HepG2 (cell line): ENCODE measurements at regions not wholly inside any gene's neighbourhood (a gene's known extent, or its start where the extent isn't known, plus 50 kb on each side); places are given as distances from the start of the nearest gene placed in this dataset.

ENCODE experiments used
- AGO2 ChIP-seq: fragments of 200-400 bp; formaldehyde crosslinking; optimal IDR thresholded peaks from 2 replicates; pipeline ENCODE3; 2017; ENCODE audit warnings: mild to moderate bottlenecking, low read depth, low read length, moderate library complexity
- CREB1 ChIP-seq, 2 experiments: fragments of 450-650 bp in 1 of 2; IDR thresholded peaks; 2 replicates each; pipeline ENCODE4 v1.6.1; 2016 to 2017; ENCODE audit warnings: control low read depth in 1 of 2, mild to moderate bottlenecking in 1 of 2, missing compliant biosample characterization in 1 of 2, missing genetic modification characterization in 1 of 2
- CTCF ChIP-seq: sonication (generic); formaldehyde crosslinking; IDR thresholded peaks from 2 replicates; pipeline ENCODE4 v1.5.0; 2020; ENCODE audit warnings: mild to moderate bottlenecking, missing genetic modification reagents, moderate library complexity
- GATAD2A ChIP-seq: IDR thresholded peaks from 2 replicates; pipeline ENCODE4 v1.6.1; 2016
- IRF1 ChIP-seq: sonication (generic); formaldehyde crosslinking; IDR thresholded peaks from 2 replicates; pipeline ENCODE4 v1.4.0; 2020; ENCODE audit warnings: low read depth, mild to moderate bottlenecking, missing genetic modification reagents
- SAP130 ChIP-seq: IDR thresholded peaks from 2 replicates; pipeline ENCODE4 v1.6.1; 2016; ENCODE audit warnings: low read depth
- SOX13 ChIP-seq, 3 experiments: fragments of 450-650 bp in 1 of 3; sonication (generic) in 1 of 3; formaldehyde crosslinking in 1 of 3; IDR thresholded peaks in 2 of 3; conservative IDR thresholded peaks in 1 of 3; 2 replicates each; pipeline versions ENCODE4 v1.5.0 to v1.6.1; 2016 to 2020; ENCODE audit warnings: antibody characterized with exemption in 1 of 3, mild to moderate bottlenecking in 1 of 3, missing compliant biosample characterization in 1 of 3, missing genetic modification reagents in 1 of 3, moderate library complexity in 1 of 3
- SOX6 ChIP-seq, 2 experiments: fragments of 450-650 bp in 1 of 2; sonication (generic) in 1 of 2; formaldehyde crosslinking in 1 of 2; IDR thresholded peaks; 2 replicates each; pipeline versions ENCODE4 v1.4.0 to v1.6.1; 2017 to 2020; ENCODE audit warnings: antibody characterized with exemption in 1 of 2, mild to moderate bottlenecking in 1 of 2, missing genetic modification reagents in 1 of 2
- ZNF746 ChIP-seq: sonication (generic); formaldehyde crosslinking; IDR thresholded peaks from 2 replicates; pipeline ENCODE4 v1.8.0; 2022; ENCODE audit warnings: mild to moderate bottlenecking, missing genetic modification reagents
- ZNF747 ChIP-seq: sonication (generic); formaldehyde crosslinking; IDR thresholded peaks from 2 replicates; pipeline ENCODE4 v1.8.1; 2023; ENCODE audit warnings: missing genetic modification reagents, mild to moderate bottlenecking, borderline replicate concordance
- TF ChIP-seq, protein P1 (sequence below): sonication (generic); formaldehyde crosslinking; IDR thresholded peaks from 2 replicates; pipeline ENCODE4 v1.4.0; 2020; ENCODE audit warnings: missing genetic modification reagents

- TF ChIP-seq, protein P1, sequence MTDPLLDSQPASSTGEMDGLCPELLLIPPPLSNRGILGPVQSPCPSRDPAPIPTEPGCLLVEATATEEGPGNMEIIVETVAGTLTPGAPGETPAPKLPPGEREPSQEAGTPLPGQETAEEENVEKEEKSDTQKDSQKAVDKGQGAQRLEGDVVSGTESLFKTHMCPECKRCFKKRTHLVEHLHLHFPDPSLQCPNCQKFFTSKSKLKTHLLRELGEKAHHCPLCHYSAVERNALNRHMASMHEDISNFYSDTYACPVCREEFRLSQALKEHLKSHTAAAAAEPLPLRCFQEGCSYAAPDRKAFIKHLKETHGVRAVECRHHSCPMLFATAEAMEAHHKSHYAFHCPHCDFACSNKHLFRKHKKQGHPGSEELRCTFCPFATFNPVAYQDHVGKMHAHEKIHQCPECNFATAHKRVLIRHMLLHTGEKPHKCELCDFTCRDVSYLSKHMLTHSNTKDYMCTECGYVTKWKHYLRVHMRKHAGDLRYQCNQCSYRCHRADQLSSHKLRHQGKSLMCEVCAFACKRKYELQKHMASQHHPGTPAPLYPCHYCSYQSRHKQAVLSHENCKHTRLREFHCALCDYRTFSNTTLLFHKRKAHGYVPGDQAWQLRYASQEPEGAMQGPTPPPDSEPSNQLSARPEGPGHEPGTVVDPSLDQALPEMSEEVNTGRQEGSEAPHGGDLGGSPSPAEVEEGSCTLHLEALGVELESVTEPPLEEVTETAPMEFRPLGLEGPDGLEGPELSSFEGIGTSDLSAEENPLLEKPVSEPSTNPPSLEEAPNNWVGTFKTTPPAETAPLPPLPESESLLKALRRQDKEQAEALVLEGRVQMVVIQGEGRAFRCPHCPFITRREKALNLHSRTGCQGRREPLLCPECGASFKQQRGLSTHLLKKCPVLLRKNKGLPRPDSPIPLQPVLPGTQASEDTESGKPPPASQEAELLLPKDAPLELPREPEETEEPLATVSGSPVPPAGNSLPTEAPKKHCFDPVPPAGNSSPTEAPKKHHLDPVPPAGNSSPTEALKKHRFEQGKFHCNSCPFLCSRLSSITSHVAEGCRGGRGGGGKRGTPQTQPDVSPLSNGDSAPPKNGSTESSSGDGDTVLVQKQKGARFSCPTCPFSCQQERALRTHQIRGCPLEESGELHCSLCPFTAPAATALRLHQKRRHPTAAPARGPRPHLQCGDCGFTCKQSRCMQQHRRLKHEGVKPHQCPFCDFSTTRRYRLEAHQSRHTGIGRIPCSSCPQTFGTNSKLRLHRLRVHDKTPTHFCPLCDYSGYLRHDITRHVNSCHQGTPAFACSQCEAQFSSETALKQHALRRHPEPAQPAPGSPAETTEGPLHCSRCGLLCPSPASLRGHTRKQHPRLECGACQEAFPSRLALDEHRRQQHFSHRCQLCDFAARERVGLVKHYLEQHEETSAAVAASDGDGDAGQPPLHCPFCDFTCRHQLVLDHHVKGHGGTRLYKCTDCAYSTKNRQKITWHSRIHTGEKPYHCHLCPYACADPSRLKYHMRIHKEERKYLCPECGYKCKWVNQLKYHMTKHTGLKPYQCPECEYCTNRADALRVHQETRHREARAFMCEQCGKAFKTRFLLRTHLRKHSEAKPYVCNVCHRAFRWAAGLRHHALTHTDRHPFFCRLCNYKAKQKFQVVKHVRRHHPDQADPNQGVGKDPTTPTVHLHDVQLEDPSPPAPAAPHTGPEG (CRISPR knock-in tag): no peak
- TF ChIP-seq ZNF747 (CRISPR knock-in tag): no peak
- 0 out of 2 replicates have a peak, but pooled peaks have one; percentile 1 for TF ChIP-seq SAP130
- TF ChIP-seq AGO2: no peak
- peak; percentile 39 for TF ChIP-seq CTCF (CRISPR knock-in tag)
- peak; percentile 70 for TF ChIP-seq CREB1 (IDR thresholded peaks at IDR 0.05)
- no peak for TF ChIP-seq CREB1 (CRISPR knock-in tag; IDR thresholded peaks at IDR 0.05)
- no peak for TF ChIP-seq SOX13 (IDR thresholded peaks at IDR 0.05)
- TF ChIP-seq SOX13 (CRISPR knock-in tag; conservative IDR thresholded peaks at IDR 0.05 in 1 of 2, IDR thresholded peaks at IDR 0.05 in 1 of 2): 0 out of 4 replicates have a peak, but pooled peaks of 1 of the 2 experiments have one; percentile 15
- TF ChIP-seq GATAD2A (CRISPR knock-in tag): peak; percentile 27; the same call in 1 of the 2 replicates
- TF ChIP-seq SOX6 (IDR thresholded peaks at IDR 0.05): no peak
- peak; percentile 33; the same call in 1 of the 2 replicates for TF ChIP-seq SOX6 (CRISPR knock-in tag; IDR thresholded peaks at IDR 0.05)
- TF ChIP-seq IRF1 (CRISPR knock-in tag): no peak
- no peak for TF ChIP-seq ZNF746
These were observed 60.0 kb upstream of the KLF14 start (continued) for GRCh38 chr7:130793855-130794618.
